GM12878 (cell line): ENCODE measurements at regions not wholly inside any gene's neighbourhood (a gene's known extent, or its start where the extent isn't known, plus 50 kb on each side); places are given as distances from the start of the nearest gene placed in this dataset.

ENCODE experiments used
- ATAC-seq: fragments of 200-7000 bp; cut with Tn5 transposase; 3 replicates; pipeline ENCODE4 v1.9.1; 2020; ENCODE audit warnings: mild to moderate bottlenecking, moderate library complexity
- BruUV-seq: library from RNA; stranded (reverse); fragments of 400-500 nt; replicated peaks from 2 replicates; lab custom pipeline; 2021; lab: Mats Ljungman, UMichigan
- CTCF ChIA-PET: fragments of 300-600 bp; sonication (Branson Sonifier 250); formaldehyde crosslinking; extraction: SDS; loops from one replicate; lab custom pipeline; 2021; ENCODE audit warnings: inconsistent platforms; lab: Yijun Ruan, JAX
- POLR2A ChIA-PET: fragments of 350-600 bp; formaldehyde crosslinking; extraction: SDS; loops from one replicate; lab custom pipeline; 2021; ENCODE audit warnings: inconsistent platforms; lab: Charles Lee
- RAD21 ChIA-PET: fragments of 300-600 bp; sonication (Branson Sonifier 250); formaldehyde crosslinking; loops from one replicate; lab custom pipeline; 2023; ENCODE audit warnings: antibody characterized with exemption; ENCODE audit not compliant: unreplicated experiment; lab: Charles Lee
- SMC1A ChIA-PET: fragments of 300-600 bp; sonication (Branson Sonifier 250); formaldehyde crosslinking; loops from one replicate; lab custom pipeline; 2023; ENCODE audit not compliant: unreplicated experiment, uncharacterized antibody; lab: Charles Lee
- DNase-seq: peaks from one replicate; pipeline ENCODE4 v3.0.0-alpha.2; 2011; ENCODE audit warnings: low read depth, low spot score
- FAIRE-seq: peaks from 3 replicates; lab custom pipeline; 2011; peaks lifted over from hg19 to GRCh38; lab: Jason Lieb, UNC
- H2AFZ ChIP-seq: 2 replicates; pipeline ENCODE4 v1.6.0; 2011; ENCODE audit warnings: low read depth, low read length, control low read depth; ENCODE audit not compliant: control insufficient read depth
- H3K27ac ChIP-seq: 2 replicates; pipeline ENCODE4 v1.5.1; 2011; ENCODE audit warnings: control low read depth; ENCODE audit not compliant: control insufficient read depth, insufficient read depth
- H3K27me3 ChIP-seq, 2 experiments: replicated peaks in 1 of 2; 2 replicates each; pipeline versions ENCODE4 v1.6.0 to v1.6.1; 2011; ENCODE audit warnings: low read length in 1 of 2; ENCODE audit not compliant: control insufficient read depth in 2 of 2, insufficient read depth in 2 of 2
- H3K36me3 ChIP-seq, 2 experiments: 2 replicates each; pipeline ENCODE4 v1.5.1; 2011; ENCODE audit warnings: low read length in 1 of 2; ENCODE audit not compliant: control insufficient read depth in 2 of 2, insufficient read depth in 2 of 2
- H3K4me1 ChIP-seq: 2 replicates; pipeline ENCODE4 v1.6.1; 2011; ENCODE audit warnings: mild to moderate bottlenecking, low read length, moderate library complexity, mixed read lengths; ENCODE audit not compliant: control insufficient read depth, insufficient read depth
- H3K4me2 ChIP-seq: 2 replicates; pipeline ENCODE4 v1.6.0; 2011; ENCODE audit warnings: control low read depth; ENCODE audit not compliant: control insufficient read depth, insufficient read depth
- H3K4me3 ChIP-seq: fragments of 200-600 bp; sonication (generic); 2 replicates; pipeline ENCODE4 v1.5.1; 2016
- H3K79me2 ChIP-seq: 2 replicates; pipeline ENCODE4 v1.6.0; 2011; ENCODE audit warnings: low read length; ENCODE audit not compliant: control insufficient read depth, insufficient read depth
- H3K9ac ChIP-seq: 2 replicates; pipeline ENCODE4 v1.8.0; 2011; ENCODE audit warnings: low read length, control low read depth, mixed read lengths; ENCODE audit not compliant: control insufficient read depth, insufficient read depth
- H3K9me3 ChIP-seq: replicated peaks from 3 replicates; pipeline ENCODE4 v1.5.1; 2011; ENCODE audit warnings: mild to moderate bottlenecking, low read length; ENCODE audit not compliant: control insufficient read depth, insufficient read depth
- H4K20me1 ChIP-seq: 2 replicates; pipeline ENCODE4 v1.6.0; 2011; ENCODE audit not compliant: control insufficient read depth, insufficient read depth
- ATF3 ChIP-seq: IDR thresholded peaks from 2 replicates; pipeline ENCODE4 v1.6.1; 2011; ENCODE audit warnings: low read depth, mild to moderate bottlenecking, low read length, moderate library complexity, borderline replicate concordance; ENCODE audit errors: extremely low read depth
- ATF7 ChIP-seq: fragments of 450-650 bp; IDR thresholded peaks from 2 replicates; pipeline ENCODE4 v1.6.1; 2016; ENCODE audit warnings: low read depth, mild to moderate bottlenecking
- EED ChIP-seq: sonication (generic); IDR thresholded peaks from 2 replicates; pipeline ENCODE4 v1.6.1; 2016; ENCODE audit warnings: antibody characterized with exemption, low read depth
- ESRRA ChIP-seq: IDR thresholded peaks from 2 replicates; pipeline ENCODE4 v1.6.1; 2012; ENCODE audit warnings: mild to moderate bottlenecking, low read length, improper control_type of control experiment
- FOXM1 ChIP-seq: IDR thresholded peaks from 2 replicates; pipeline ENCODE4 v1.6.1; 2012; ENCODE audit warnings: low read depth, mild to moderate bottlenecking, inconsistent platforms, low read length, moderate library complexity
- HCFC1 ChIP-seq: fragments of 150-350 bp; IDR thresholded peaks from 2 replicates; pipeline ENCODE4 v1.6.1; 2014; ENCODE audit warnings: low read length
- HSF1 ChIP-seq: fragments of 150-350 bp; IDR thresholded peaks from 2 replicates; pipeline ENCODE4 v1.6.1; 2014; ENCODE audit warnings: mild to moderate bottlenecking, low read depth, low read length
- JUNB ChIP-seq: IDR thresholded peaks from 2 replicates; pipeline ENCODE4 v1.6.1; 2016; ENCODE audit warnings: antibody characterized with exemption, mild to moderate bottlenecking
- NR2C2 ChIP-seq: IDR thresholded peaks from 2 replicates; pipeline ENCODE4 v1.6.1; 2011; ENCODE audit warnings: borderline replicate concordance, low read depth; ENCODE audit not compliant: control insufficient read depth, insufficient read length
- POLR2A ChIP-seq: IDR thresholded peaks from 2 replicates; pipeline ENCODE4 v1.6.1; 2011; ENCODE audit warnings: low read depth, mild to moderate bottlenecking, low read length
- RAD21 ChIP-seq: IDR thresholded peaks from 2 replicates; pipeline ENCODE4 v1.6.1; 2011; ENCODE audit warnings: mild to moderate bottlenecking, low read depth, low read length, moderate library complexity; ENCODE audit not compliant: insufficient read depth
- SRF ChIP-seq, 2 experiments: IDR thresholded peaks; 2 replicates each; pipeline ENCODE4 v1.6.1; 2011; ENCODE audit warnings: low read depth in 2 of 2, low read length in 2 of 2, mild to moderate bottlenecking in 1 of 2, moderate library complexity in 1 of 2
- STAT3 ChIP-seq: IDR thresholded peaks from 2 replicates; pipeline ENCODE4 v1.6.1; 2011; ENCODE audit warnings: low read depth, low read length, improper control_type of control experiment
- SUZ12 ChIP-seq: fragments of 200-600 bp; sonication (generic); IDR thresholded peaks from one replicate; pipeline ENCODE4 v1.6.1; 2018; ENCODE audit warnings: antibody characterized with exemption, mild to moderate bottlenecking; ENCODE audit not compliant: unreplicated experiment
- TCF12 ChIP-seq: IDR thresholded peaks from 2 replicates; pipeline ENCODE4 v1.6.1; 2011; ENCODE audit warnings: low read depth, mild to moderate bottlenecking, low read length
- ZNF384 ChIP-seq: IDR thresholded peaks from 2 replicates; pipeline ENCODE4 v1.6.1; 2012; ENCODE audit warnings: low read depth, mild to moderate bottlenecking, low read length, improper control_type of control experiment, borderline replicate concordance
- WGBS: methylation state at CpG from one replicate; pipeline ENCODE4 v1.1.6; 2016; ENCODE audit warnings: low lambda C conversion rate; ENCODE audit not compliant: insufficient replicate concordance, insufficient coverage; ENCODE audit errors: missing lambda C conversion rate; 5-methylcytosine and 5-hydroxymethylcytosine counted together
- in situ Hi-C: fragments of 300-500 bp; cut with MboI; formaldehyde crosslinking; loops from 9 replicates; pipeline ENCODE4 v1.14.3; 2018; ENCODE audit warnings: mixed read lengths
- intact Hi-C: fragments of 100-400 bp; cut with micrococcal nuclease; formaldehyde crosslinking; loops from one replicate; pipeline ENCODE4 v1.14.2; 2022; ENCODE audit not compliant: unreplicated experiment

GRCh38 chr13:106155411-106155810 is 380.1 kb downstream of the EFNB2 start:
- no peak for TF ChIP-seq HSF1
- Histone ChIP-seq H3K36me3 (no peaks in the 10 kb centered on the region), H3K4me2 (no peak overlapping the region)

GRCh38 chr13:106153876-106154275 is 381.6 kb downstream of the EFNB2 start:
- ChIA-PET SMC1A (no interaction called here), POLR2A (no interaction called here), RAD21 (no interaction called here), CTCF (no interaction called here)
- WGBS: 0% methylated on average over 1 of the region's 1 CpG
- Histone ChIP-seq H3K4me3 (no peak overlapping the region), H3K4me1 (no peaks in the 10 kb centered on the region), H3K79me2 (no peaks in the 10 kb centered on the region), H3K9me3 (no peaks in the 10 kb centered on the region), H4K20me1 (no peaks in the 10 kb centered on the region), H3K36me3 (no peaks in the 10 kb centered on the region), H3K4me2 (no peak overlapping the region), H3K27me3 (no peaks in the 10 kb centered on the region), H3K9ac (no peak overlapping the region), H3K27ac (no peak overlapping the region), H2AFZ (no peak overlapping the region)
- no peak for DNase-seq
- intact Hi-C loops (no loop called here), in situ Hi-C loops (no loop called here)
- no peak for FAIRE-seq
- ATAC-seq: no peak
- no TSS peak for BruUV-seq
- TF ChIP-seq ZNF384: no peak
- no peak for TF ChIP-seq FOXM1
- no peak for TF ChIP-seq ATF3
- no peak for TF ChIP-seq RAD21
- no peak for TF ChIP-seq TCF12
- TF ChIP-seq ESRRA: no peak
- no peak for TF ChIP-seq NR2C2
- no peak for TF ChIP-seq STAT3
- no peak for TF ChIP-seq SRF (IDR thresholded peaks at IDR 0.05; ENCODE audit: low read depth in 2 of 2, low read length in 2 of 2)
- TF ChIP-seq JUNB: no peak
- TF ChIP-seq ATF7: no peak
- no peak for TF ChIP-seq EED
- no peak for TF ChIP-seq POLR2A
- no peak for TF ChIP-seq HCFC1
- TF ChIP-seq SUZ12: no peak

More at GRCh38 chr13:106155411-106155810, 380.1 kb downstream of the EFNB2 start:
- Histone ChIP-seq H3K27ac (no peak overlapping the region), H3K4me3 (no peak overlapping the region), H3K9ac (no peak overlapping the region), H4K20me1 (no peaks in the 10 kb centered on the region), H3K79me2 (no peaks in the 10 kb centered on the region), H3K9me3 (no peaks in the 10 kb centered on the region), H3K27me3 (no peaks in the 10 kb centered on the region), H3K4me1 (no peaks in the 10 kb centered on the region), H2AFZ (no peak overlapping the region)
- RAD21 ChIA-PET: no interaction called here
- 28% methylated on average over 6 of the region's 6 CpGs for WGBS
- no peak for DNase-seq
- FAIRE-seq: no peak
- SMC1A ChIA-PET: no interaction called here
- CTCF ChIA-PET: interaction anchor here (1.4 kb wide), 1 partner anchor 73 kb away, joined by 4 read pairs; no protein-coding TSS in a partner anchor
- ATAC-seq: no peak
- intact Hi-C loops (no loop called here), in situ Hi-C loops (no loop called here)
- POLR2A ChIA-PET: no interaction called here
- BruUV-seq: no TSS peak
